ENCODE measurements at regions not wholly inside any gene's neighbourhood (a gene's known extent, or its start where the extent isn't known, plus 50 kb on each side); places are given as distances from the start of the nearest gene placed in this dataset.
"Not testable (repeated sequence)": the region's sequence is repeated elsewhere in the genome, so short reads cannot be mapped to it uniquely, and the experiment has no call there.

GRCh38 chr7:32658034-32658433 lies 162.7 kb downstream of the AVL9 start:
- no peak for ATAC-seq
- Histone ChIP-seq H3K27ac (no peak overlapping the region), H3K27me3 (no peaks in the 10 kb centered on the region), H3K36me3 (no peaks in the 10 kb centered on the region), H3K4me1 (no peaks in the 10 kb centered on the region), H3K9me3 (no peaks in the 10 kb centered on the region), H3K4me3 (no peak overlapping the region)
- no peak for DNase-seq
- intact Hi-C loops (cut with DNase I; ENCODE audit: low total_unique reads) (no loop called here), in situ Hi-C loops (cut with MboI; ENCODE audit: low sequenced_read_pairs in 4 of 4) (no loop called here)
- TF ChIP-seq POLR2A (IDR thresholded peaks at IDR 0.05) (no peak), CTCF (IDR thresholded peaks at IDR 0.05 in 4 of 5, conservative IDR thresholded peaks at IDR 0.05 in 1 of 5) (no peak)

GRCh38 chr7:32654549-32654948 lies 159.3 kb downstream of the AVL9 start:
- H3K27ac ChIP-seq; in situ Hi-C loops (cut with MboI; ENCODE audit: low sequenced_read_pairs in 4 of 4); H3K9me3 ChIP-seq; H3K36me3 ChIP-seq; H3K4me1 ChIP-seq; intact Hi-C loops (cut with DNase I; ENCODE audit: low total_unique reads); ATAC-seq; DNase-seq; H3K27me3 ChIP-seq; H3K4me3 ChIP-seq: not testable (repeated sequence)

- H3K4me1 ChIP-seq; DNase-seq; ATAC-seq; H3K36me3 ChIP-seq; in situ Hi-C loops (cut with MboI; ENCODE audit: low sequenced_read_pairs in 4 of 4); H3K27ac ChIP-seq; H3K9me3 ChIP-seq; H3K27me3 ChIP-seq; intact Hi-C loops (cut with DNase I; ENCODE audit: low total_unique reads); H3K4me3 ChIP-seq: not testable (repeated sequence)
Observed at GRCh38 chr7:32650356-32650755, 155.1 kb downstream of the AVL9 start.

- H3K27ac ChIP-seq = no peak overlapping the region
- no peak overlapping the region for H3K4me3 ChIP-seq
- no peak for ATAC-seq
- H3K27me3 ChIP-seq = no peaks in the 10 kb centered on the region
- intact Hi-C loops (cut with DNase I; ENCODE audit: low total_unique reads) = no loop called here
- H3K4me1 ChIP-seq = no peaks in the 10 kb centered on the region
- DNase-seq = no peak
- no peaks in the 10 kb centered on the region for H3K36me3 ChIP-seq
- in situ Hi-C loops (cut with MboI; ENCODE audit: low sequenced_read_pairs in 4 of 4) = no loop called here
- no peaks in the 10 kb centered on the region for H3K9me3 ChIP-seq
- TF ChIP-seq CTCF (IDR thresholded peaks at IDR 0.05 in 4 of 5, conservative IDR thresholded peaks at IDR 0.05 in 1 of 5) (no peak), POLR2A (IDR thresholded peaks at IDR 0.05) (no peak)
Observed at GRCh38 chr7:32648408-32649156, 153.3 kb downstream of the AVL9 start.

GRCh38 chr7:32645255-32645654 lies 150.0 kb downstream of the AVL9 start:
- intact Hi-C loops (cut with DNase I; ENCODE audit: low total_unique reads); H3K9me3 ChIP-seq; H3K4me3 ChIP-seq; DNase-seq; H3K27ac ChIP-seq; ATAC-seq; in situ Hi-C loops (cut with MboI; ENCODE audit: low sequenced_read_pairs in 4 of 4); H3K36me3 ChIP-seq; H3K4me1 ChIP-seq; H3K27me3 ChIP-seq: not testable (repeated sequence)

- Histone ChIP-seq H3K4me1 (no peaks in the 10 kb centered on the region), H3K27me3 (no peaks in the 10 kb centered on the region), H3K9me3 (no peaks in the 10 kb centered on the region), H3K36me3 (no peaks in the 10 kb centered on the region), H3K4me3 (no peak overlapping the region), H3K27ac (no peak overlapping the region)
- no peak for ATAC-seq
- intact Hi-C loops (cut with DNase I; ENCODE audit: low total_unique reads) = no loop called here
- DNase-seq = no peak
- TF ChIP-seq POLR2A (IDR thresholded peaks at IDR 0.05) (no peak), CTCF (IDR thresholded peaks at IDR 0.05 in 4 of 5, conservative IDR thresholded peaks at IDR 0.05 in 1 of 5) (no peak)
- in situ Hi-C loops (cut with MboI; ENCODE audit: low sequenced_read_pairs in 4 of 4) = no loop called here
Observed at GRCh38 chr7:32643194-32643593, 147.9 kb downstream of the AVL9 start.

Measured in gastrocnemius medialis (tissue), 4 donors.